NT2/D1 (cell line): ENCODE measurements at regions not wholly inside any gene's neighbourhood (a gene's known extent, or its start where the extent isn't known, plus 50 kb on each side); places are given as distances from the start of the nearest gene placed in this dataset.

Source experiments
- SUZ12 ChIP-seq: IDR thresholded peaks from 2 replicates; pipeline ENCODE4 v1.6.1; 2011; ENCODE audit not compliant: insufficient read length, insufficient read depth; ENCODE audit errors: extremely low read depth
- YY1 ChIP-seq: IDR thresholded peaks from 2 replicates; pipeline ENCODE4 v1.6.1; 2011; ENCODE audit not compliant: insufficient read length, insufficient read depth

DNA sequence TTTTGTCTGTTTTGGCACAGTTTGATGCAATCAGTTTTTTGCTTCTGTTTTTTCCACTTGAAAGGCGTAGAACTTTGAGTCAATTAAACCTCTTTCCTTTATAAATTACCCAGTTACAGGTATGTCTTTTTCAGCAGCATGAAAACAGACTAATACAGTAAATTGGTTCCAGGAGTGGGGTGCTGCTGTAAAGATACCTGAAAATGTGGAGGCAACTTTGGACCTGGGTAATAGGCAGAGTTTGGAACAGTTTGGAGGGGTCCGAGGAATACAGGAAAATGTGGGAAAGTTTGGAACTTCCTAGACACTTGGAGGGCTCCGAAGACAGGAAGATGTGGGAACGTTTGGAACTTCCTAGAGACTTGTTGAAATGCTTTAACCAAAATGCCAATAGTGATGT, 2022.2 kb downstream of the MAT2B start:
- no peak for TF ChIP-seq SUZ12
- no peak for TF ChIP-seq YY1
